ENCODE measurements at regions not wholly inside any gene's neighbourhood (a gene's known extent, or its start where the extent isn't known, plus 50 kb on each side); places are given as distances from the start of the nearest gene placed in this dataset.

DNA sequence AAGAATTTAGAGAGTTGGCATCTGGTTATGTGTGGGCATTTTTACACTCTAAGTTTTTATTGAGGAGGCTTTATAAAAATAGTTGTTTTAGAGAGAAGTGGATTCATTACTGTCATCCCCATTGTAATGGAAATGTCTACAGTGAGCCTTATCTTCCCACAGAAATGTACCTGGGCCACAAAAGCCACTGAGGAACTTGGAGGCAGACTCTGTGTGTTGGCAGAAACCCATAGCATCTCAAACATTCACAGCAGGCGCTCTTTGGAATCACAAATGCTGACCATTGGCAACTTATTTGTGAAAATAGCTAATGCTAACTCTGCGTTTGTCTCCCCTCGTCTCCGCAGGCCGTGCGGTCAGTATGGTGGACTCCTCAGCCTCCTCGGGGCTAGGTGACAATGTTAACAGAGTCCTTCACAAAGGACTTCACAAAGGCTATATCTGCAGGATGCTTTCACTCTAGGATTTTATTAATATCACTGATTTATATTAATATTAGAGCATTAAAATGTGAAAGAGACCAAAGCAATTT lies 689.1 kb upstream of the POU3F3 start:
- TF ChIP-seq CTCF (conservative IDR thresholded peaks at IDR 0.05 in 1 of 2, IDR thresholded peaks at IDR 0.05 in 1 of 2; ENCODE audit: low read depth in 1 of 2, low read length in 2 of 2): no peak
- no peak for TF ChIP-seq EZH2 (IDR thresholded peaks at IDR 0.05; ENCODE audit: low read length, missing control alignments)

All from fibroblast of lung (primary cell).